GM10266 (cell line): ENCODE measurements at regions not wholly inside any gene's neighbourhood (a gene's known extent, or its start where the extent isn't known, plus 50 kb on each side); places are given as distances from the start of the nearest gene placed in this dataset.

Experiments
- DNase-seq: peaks from one replicate; pipeline ENCODE4 v3.0.0; 2012; ENCODE audit errors: extremely low spot score
- TF ChIP-seq, protein P1 (sequence below): IDR thresholded peaks from 2 replicates; pipeline ENCODE4 v1.5.1; 2012; ENCODE audit warnings: mild to moderate bottlenecking, low read depth; ENCODE audit not compliant: control insufficient read depth, insufficient read depth; ENCODE audit errors: missing control alignments

DNA sequence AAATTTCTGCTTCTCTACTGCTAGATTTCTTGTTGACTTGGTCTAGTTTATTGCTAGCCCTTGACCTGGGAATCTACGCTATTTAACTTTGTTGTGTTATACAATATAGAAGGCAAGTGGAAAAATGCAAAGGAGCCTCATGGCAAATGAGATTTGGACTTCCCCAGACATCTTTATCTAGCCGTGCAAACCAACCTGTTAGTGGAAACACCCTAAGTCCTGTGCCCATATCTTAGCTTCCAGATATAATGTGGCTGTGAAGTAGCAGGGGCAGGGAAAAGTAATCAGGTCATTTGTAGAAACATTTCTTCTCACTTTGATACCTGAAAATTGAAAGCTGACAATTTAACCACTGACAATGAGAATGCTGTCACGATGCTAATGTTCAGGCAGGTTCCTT lies 90.7 kb upstream of the ATP2B1 start:
- TF ChIP-seq, protein P1, sequence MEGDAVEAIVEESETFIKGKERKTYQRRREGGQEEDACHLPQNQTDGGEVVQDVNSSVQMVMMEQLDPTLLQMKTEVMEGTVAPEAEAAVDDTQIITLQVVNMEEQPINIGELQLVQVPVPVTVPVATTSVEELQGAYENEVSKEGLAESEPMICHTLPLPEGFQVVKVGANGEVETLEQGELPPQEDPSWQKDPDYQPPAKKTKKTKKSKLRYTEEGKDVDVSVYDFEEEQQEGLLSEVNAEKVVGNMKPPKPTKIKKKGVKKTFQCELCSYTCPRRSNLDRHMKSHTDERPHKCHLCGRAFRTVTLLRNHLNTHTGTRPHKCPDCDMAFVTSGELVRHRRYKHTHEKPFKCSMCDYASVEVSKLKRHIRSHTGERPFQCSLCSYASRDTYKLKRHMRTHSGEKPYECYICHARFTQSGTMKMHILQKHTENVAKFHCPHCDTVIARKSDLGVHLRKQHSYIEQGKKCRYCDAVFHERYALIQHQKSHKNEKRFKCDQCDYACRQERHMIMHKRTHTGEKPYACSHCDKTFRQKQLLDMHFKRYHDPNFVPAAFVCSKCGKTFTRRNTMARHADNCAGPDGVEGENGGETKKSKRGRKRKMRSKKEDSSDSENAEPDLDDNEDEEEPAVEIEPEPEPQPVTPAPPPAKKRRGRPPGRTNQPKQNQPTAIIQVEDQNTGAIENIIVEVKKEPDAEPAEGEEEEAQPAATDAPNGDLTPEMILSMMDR = no peak
- no peak for DNase-seq

GRCh38 chr12:89797436-89797835 lies 88.8 kb upstream of the ATP2B1 start:
- TF ChIP-seq, protein P1 = no peak
- DNase-seq = no peak

GRCh38 chr12:89796798-89797382 lies 88.3 kb upstream of the ATP2B1 start:
- TF ChIP-seq, protein P1 = no peak
- DNase-seq = no peak

- no peak for DNase-seq
- TF ChIP-seq, protein P1 = no peak
These were observed 85.3 kb upstream of the ATP2B1 start for GRCh38 chr12:89793946-89794345.

DNA sequence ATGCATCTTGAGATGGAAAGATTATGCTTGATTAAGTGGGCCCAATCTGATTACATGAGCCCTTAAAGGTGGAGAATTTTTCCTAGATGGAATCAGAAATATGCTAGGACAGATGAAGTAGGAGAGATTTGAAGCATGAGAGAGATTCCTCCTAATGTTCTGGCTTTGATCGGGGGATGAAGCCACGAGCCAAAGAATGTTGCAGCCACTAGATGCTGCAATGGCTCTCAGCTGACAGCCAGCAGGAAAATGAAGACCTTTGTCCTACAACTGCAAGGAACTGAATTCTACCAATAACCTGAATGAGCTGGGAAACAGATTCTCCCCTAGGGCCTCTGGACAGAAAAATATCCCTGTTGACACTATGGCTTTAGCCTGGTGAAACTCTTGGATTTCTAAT lies 82.6 kb upstream of the ATP2B1 start:
- DNase-seq = no peak
- TF ChIP-seq, protein P1 = no peak

DNA sequence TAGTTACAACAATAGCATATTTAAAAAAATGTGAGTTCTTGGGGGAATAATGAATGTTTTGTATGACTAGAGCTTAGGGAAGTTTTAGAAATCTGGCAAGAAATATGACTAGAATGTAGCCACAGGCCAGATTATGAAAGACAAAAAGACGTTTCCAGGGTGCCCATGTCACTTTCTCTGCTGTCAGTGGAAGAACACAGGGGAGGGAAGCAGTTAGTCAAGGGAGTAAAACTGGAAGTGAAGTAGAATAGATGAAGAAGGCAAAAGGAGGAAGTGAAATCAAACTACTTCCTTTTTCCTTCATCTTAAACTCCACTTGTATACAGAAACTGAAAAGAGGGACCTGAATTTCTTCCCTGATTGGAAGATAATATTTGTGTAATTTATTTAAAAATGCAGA lies 81.2 kb upstream of the ATP2B1 start:
- TF ChIP-seq, protein P1 = no peak
- no peak for DNase-seq

GRCh38 chr12:89787763-89788162 lies 79.1 kb upstream of the ATP2B1 start:
- DNase-seq = no peak
- TF ChIP-seq, protein P1 = no peak
